Body of pancreas (tissue), 4 donors: ENCODE measurements at regions not wholly inside any gene's neighbourhood (a gene's known extent, or its start where the extent isn't known, plus 50 kb on each side); places are given as distances from the start of the nearest gene placed in this dataset.

Experiments used
- POLR2A ChIP-seq, 3 donors: fragments of 450-650 bp; IDR thresholded peaks; one replicate each; pipeline ENCODE4 v1.6.1; 2016; ENCODE audit warnings: antibody characterized with exemption in 3 of 3, mild to moderate bottlenecking in 2 of 3
- TF ChIP-seq, protein P1 (sequence below), 7 experiments: fragments of 450-650 bp in 4 of 7; fragments of 200-600 bp in 3 of 7; sonication (generic) in 3 of 7; IDR thresholded peaks; one replicate each; pipeline ENCODE4 v1.5.1; 2016 to 2019; ENCODE audit warnings: antibody characterized with exemption in 7 of 7

DNA sequence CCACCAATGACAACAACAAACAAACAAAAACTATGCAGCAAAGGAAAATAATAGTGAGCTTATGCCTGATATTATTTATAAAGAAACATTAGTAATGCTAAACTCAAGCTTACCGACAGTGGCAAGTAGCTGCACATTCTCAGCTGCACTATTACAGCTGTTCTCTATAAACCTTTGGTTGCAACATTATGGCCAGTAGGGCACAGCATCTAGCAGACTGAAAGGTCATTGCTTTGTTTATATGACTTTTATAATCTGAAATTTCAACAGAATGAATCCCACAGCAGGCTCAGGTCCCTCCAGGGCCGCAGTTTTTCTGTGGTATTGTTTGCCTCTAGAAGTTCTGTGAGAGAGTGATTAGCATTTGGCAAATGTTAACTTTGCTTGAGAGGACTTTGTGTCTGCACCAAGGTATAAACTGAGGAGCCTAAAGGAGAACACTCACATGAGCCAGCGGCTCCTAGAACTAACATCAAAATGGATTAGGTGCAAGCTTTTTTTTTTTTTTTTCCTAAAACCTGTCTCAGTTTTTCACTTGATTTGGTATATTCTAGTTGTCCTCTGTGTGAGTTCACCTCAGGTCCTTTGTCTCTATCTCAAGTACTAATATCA is 58.3 kb downstream of the IZUMO3 start:
- TF ChIP-seq, protein P1, sequence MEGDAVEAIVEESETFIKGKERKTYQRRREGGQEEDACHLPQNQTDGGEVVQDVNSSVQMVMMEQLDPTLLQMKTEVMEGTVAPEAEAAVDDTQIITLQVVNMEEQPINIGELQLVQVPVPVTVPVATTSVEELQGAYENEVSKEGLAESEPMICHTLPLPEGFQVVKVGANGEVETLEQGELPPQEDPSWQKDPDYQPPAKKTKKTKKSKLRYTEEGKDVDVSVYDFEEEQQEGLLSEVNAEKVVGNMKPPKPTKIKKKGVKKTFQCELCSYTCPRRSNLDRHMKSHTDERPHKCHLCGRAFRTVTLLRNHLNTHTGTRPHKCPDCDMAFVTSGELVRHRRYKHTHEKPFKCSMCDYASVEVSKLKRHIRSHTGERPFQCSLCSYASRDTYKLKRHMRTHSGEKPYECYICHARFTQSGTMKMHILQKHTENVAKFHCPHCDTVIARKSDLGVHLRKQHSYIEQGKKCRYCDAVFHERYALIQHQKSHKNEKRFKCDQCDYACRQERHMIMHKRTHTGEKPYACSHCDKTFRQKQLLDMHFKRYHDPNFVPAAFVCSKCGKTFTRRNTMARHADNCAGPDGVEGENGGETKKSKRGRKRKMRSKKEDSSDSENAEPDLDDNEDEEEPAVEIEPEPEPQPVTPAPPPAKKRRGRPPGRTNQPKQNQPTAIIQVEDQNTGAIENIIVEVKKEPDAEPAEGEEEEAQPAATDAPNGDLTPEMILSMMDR (IDR thresholded peaks at IDR 0.05) = no peak
- TF ChIP-seq POLR2A (IDR thresholded peaks at IDR 0.05) = no peak
